NK-92 treated with Interleukin-12 subunit alpha and Interleukin-12 subunit beta, amount 100 ng/mL, for 24 hours (cell line): ENCODE measurements at regions not wholly inside any gene's neighbourhood (a gene's known extent, or its start where the extent isn't known, plus 50 kb on each side); places are given as distances from the start of the nearest gene placed in this dataset.

Experiments
- DNase-seq: peaks from one replicate; lab custom pipeline; 2025; lab: John Stamatoyannopoulos, UW

- DNase-seq = no peak
Measured at GRCh38 chr3:168583977-168584376, 488.3 kb upstream of the GOLIM4 start.

- no peak for DNase-seq
Measured at GRCh38 chr3:168582503-168582902, 486.8 kb upstream of the GOLIM4 start.

- no peak for DNase-seq
Measured at GRCh38 chr3:168581771-168582225, 486.1 kb upstream of the GOLIM4 start.

GRCh38 chr3:168579010-168579409 lies 483.3 kb upstream of the GOLIM4 start:
- DNase-seq = no peak

- DNase-seq = no peak
Measured at GRCh38 chr3:168575750-168576149, 480.0 kb upstream of the GOLIM4 start.

- DNase-seq = no peak
Measured at GRCh38 chr3:168574455-168575158, 478.9 kb upstream of the GOLIM4 start.

GRCh38 chr3:168570404-168571155 lies 474.9 kb upstream of the GOLIM4 start:
- no peak for DNase-seq

- no peak for DNase-seq
Measured at GRCh38 chr3:168558728-168559411, 463.1 kb upstream of the GOLIM4 start.

GRCh38 chr3:168552251-168552650 lies 456.5 kb upstream of the GOLIM4 start:
- no peak for DNase-seq

- DNase-seq = no peak
Measured at GRCh38 chr3:168548719-168549118, 453.0 kb upstream of the GOLIM4 start.

GRCh38 chr3:168546707-168547106 lies 451.0 kb upstream of the GOLIM4 start:
- no peak for DNase-seq

- no peak for DNase-seq
Measured at GRCh38 chr3:168545591-168545990, 449.9 kb upstream of the GOLIM4 start.

GRCh38 chr3:168544097-168544957 lies 448.6 kb upstream of the GOLIM4 start:
- no peak for DNase-seq

- no peak for DNase-seq
Measured at GRCh38 chr3:168540726-168541125, 445.0 kb upstream of the GOLIM4 start.

- DNase-seq = no peak
Measured at GRCh38 chr3:168539909-168540308, 444.2 kb upstream of the GOLIM4 start.

GRCh38 chr3:168534761-168535160 lies 439.0 kb upstream of the GOLIM4 start:
- DNase-seq = no peak

GRCh38 chr3:168533600-168533999 lies 437.9 kb upstream of the GOLIM4 start:
- no peak for DNase-seq

- no peak for DNase-seq
Measured at GRCh38 chr3:168532135-168532534, 436.4 kb upstream of the GOLIM4 start.

- DNase-seq = no peak
Measured at GRCh38 chr3:168531116-168531515, 435.4 kb upstream of the GOLIM4 start.

- DNase-seq = no peak
Measured at GRCh38 chr3:168524129-168524528, 428.4 kb upstream of the GOLIM4 start.

GRCh38 chr3:168517249-168518071 lies 421.7 kb upstream of the GOLIM4 start:
- DNase-seq = no peak
